HepG2 (cell line): ENCODE measurements at regions not wholly inside any gene's neighbourhood (a gene's known extent, or its start where the extent isn't known, plus 50 kb on each side); places are given as distances from the start of the nearest gene placed in this dataset.

Experiments used
- ARID3A ChIP-seq: IDR thresholded peaks from 2 replicates; pipeline ENCODE4 v1.6.1; 2012; ENCODE audit warnings: low read depth, low read length, improper control_type of control experiment
- ATF3 ChIP-seq: sonication (generic); formaldehyde crosslinking; IDR thresholded peaks from 2 replicates; pipeline ENCODE4 v1.4.0; 2020; ENCODE audit warnings: missing genetic modification reagents
- CTCF ChIP-seq: sonication (generic); formaldehyde crosslinking; IDR thresholded peaks from 2 replicates; pipeline ENCODE4 v1.5.0; 2020; ENCODE audit warnings: mild to moderate bottlenecking, missing genetic modification reagents, moderate library complexity
- ETV6 ChIP-seq: sonication (generic); formaldehyde crosslinking; conservative IDR thresholded peaks from 2 replicates; pipeline ENCODE4 v1.4.0; 2020; ENCODE audit warnings: missing genetic modification reagents
- ISL2 ChIP-seq: sonication (generic); formaldehyde crosslinking; IDR thresholded peaks from 2 replicates; pipeline ENCODE4 v1.5.0; 2020; ENCODE audit warnings: missing genetic modification reagents
- SMC3 ChIP-seq: IDR thresholded peaks from 2 replicates; pipeline ENCODE4 v1.6.1; 2011; ENCODE audit warnings: low read length, improper control_type of control experiment
- ZNF121 ChIP-seq: sonication (generic); formaldehyde crosslinking; IDR thresholded peaks from 2 replicates; pipeline ENCODE4 v1.5.0; 2020; ENCODE audit warnings: mild to moderate bottlenecking, missing genetic modification reagents
- ZNF33A ChIP-seq: sonication (generic); formaldehyde crosslinking; IDR thresholded peaks from 2 replicates; pipeline ENCODE4 v1.5.1; 2020; ENCODE audit warnings: missing genetic modification reagents, mild to moderate bottlenecking, moderate library complexity, borderline replicate concordance
- ZNF451 ChIP-seq: sonication (generic); formaldehyde crosslinking; IDR thresholded peaks from 2 replicates; pipeline ENCODE4 v1.5.0; 2020; ENCODE audit warnings: mild to moderate bottlenecking, missing genetic modification reagents
- ZNF558 ChIP-seq: sonication (generic); formaldehyde crosslinking; IDR thresholded peaks from 2 replicates; pipeline ENCODE4 v1.9.0; 2022; ENCODE audit warnings: mild to moderate bottlenecking, missing genetic modification reagents, borderline replicate concordance
- ZZZ3 ChIP-seq: sonication (generic); formaldehyde crosslinking; IDR thresholded peaks from 2 replicates; pipeline ENCODE4 v1.4.0; 2020; ENCODE audit warnings: missing genetic modification reagents, mild to moderate bottlenecking, borderline replicate concordance

GRCh38 chr10:28981007-28981406, 303.7 kb downstream of the BAMBI start:
- TF ChIP-seq ZNF558 (CRISPR knock-in tag) (no peak), CTCF (CRISPR knock-in tag) (no peak), ZNF451 (CRISPR knock-in tag) (no peak), ZNF33A (CRISPR knock-in tag) (no peak), ISL2 (CRISPR knock-in tag) (no peak), ARID3A (no peak), SMC3 (no peak), ZZZ3 (CRISPR knock-in tag) (no peak), ETV6 (no peak), ZNF121 (CRISPR knock-in tag) (no peak), ATF3 (CRISPR knock-in tag) (no peak)
